MM.1S (cell line): ENCODE measurements at regions not wholly inside any gene's neighbourhood (a gene's known extent, or its start where the extent isn't known, plus 50 kb on each side); places are given as distances from the start of the nearest gene placed in this dataset.
"Not testable (repeated sequence)": the region's sequence is repeated elsewhere in the genome, so short reads cannot be mapped to it uniquely, and the experiment has no call there.

ENCODE experiments used
- DNase-seq: peaks from one replicate; pipeline ENCODE4 v3.0.0-alpha.2; 2015
- H2AFZ ChIP-seq: fragments of 300-600 bp; sonication (generic); 2 replicates; pipeline ENCODE4 v1.6.0; 2016; ENCODE audit warnings: antibody characterized with exemption, low read length
- H3F3A ChIP-seq: fragments of 300-600 bp; sonication (generic); 2 replicates; pipeline ENCODE4 v1.6.1; 2016; ENCODE audit warnings: mild to moderate bottlenecking, antibody characterized with exemption, low read length, moderate library complexity, mixed read lengths; ENCODE audit not compliant: insufficient read depth
- H3K27ac ChIP-seq: fragments of 300-600 bp; sonication (generic); 2 replicates; pipeline ENCODE4 v1.5.1; 2016; ENCODE audit warnings: mild to moderate bottlenecking, low read length
- H3K27me3 ChIP-seq: fragments of 300-600 bp; sonication (generic); replicated peaks from 2 replicates; pipeline ENCODE4 v1.6.0; 2016; ENCODE audit warnings: low read length; ENCODE audit not compliant: insufficient read depth
- H3K36me3 ChIP-seq: fragments of 300-600 bp; sonication (generic); replicated peaks from 2 replicates; pipeline ENCODE4 v1.6.1; 2016; ENCODE audit warnings: mild to moderate bottlenecking, low read length, mixed read lengths; ENCODE audit not compliant: insufficient read depth
- H3K4me1 ChIP-seq: fragments of 300-600 bp; sonication (generic); 2 replicates; pipeline ENCODE4 v1.6.1; 2016; ENCODE audit warnings: low read length, mixed read lengths
- H3K4me2 ChIP-seq: fragments of 300-600 bp; sonication (generic); 2 replicates; pipeline ENCODE4 v1.6.0; 2016; ENCODE audit warnings: low read depth, low read length
- H3K4me3 ChIP-seq: fragments of 300-600 bp; sonication (generic); 2 replicates; pipeline ENCODE4 v1.5.1; 2016; ENCODE audit warnings: low read length, mixed read lengths
- H3K79me2 ChIP-seq: fragments of 300-600 bp; sonication (generic); 2 replicates; pipeline ENCODE4 v1.6.1; 2016; ENCODE audit warnings: mixed run types, low read length, mixed read lengths
- H3K9ac ChIP-seq: fragments of 300-600 bp; sonication (generic); 2 replicates; pipeline ENCODE4 v1.6.1; 2016; ENCODE audit warnings: low read length, mixed read lengths
- H3K9me2 ChIP-seq: fragments of 300-600 bp; sonication (generic); replicated peaks from 2 replicates; pipeline ENCODE4 v1.6.1; 2016; ENCODE audit warnings: mild to moderate bottlenecking, low read length, mixed read lengths; ENCODE audit not compliant: insufficient read depth
- H3K9me3 ChIP-seq: fragments of 300-600 bp; sonication (generic); replicated peaks from 2 replicates; pipeline ENCODE4 v1.6.1; 2016; ENCODE audit warnings: mild to moderate bottlenecking, low read length, mixed read lengths; ENCODE audit not compliant: insufficient read depth
- H4K20me1 ChIP-seq: fragments of 300-600 bp; sonication (generic); 2 replicates; pipeline ENCODE4 v1.6.1; 2016; ENCODE audit warnings: mild to moderate bottlenecking, low read length, moderate library complexity, mixed read lengths; ENCODE audit not compliant: insufficient read depth
- EZH2 ChIP-seq: fragments of 300-600 bp; sonication (generic); optimal IDR thresholded peaks from 2 replicates; pipeline ENCODE3; 2017; ENCODE audit warnings: low read depth, mild to moderate bottlenecking, antibody characterized with exemption, low read length, mixed read lengths
- EZH2phosphoT487 ChIP-seq: fragments of 300-600 bp; sonication (generic); IDR thresholded peaks from 2 replicates; pipeline ENCODE4 v1.6.1; 2018; ENCODE audit warnings: antibody characterized with exemption, low read length
- TF ChIP-seq, protein P1 (sequence below): fragments of 300-600 bp; sonication (generic); IDR thresholded peaks from 2 replicates; pipeline ENCODE4 v1.5.1; 2016; ENCODE audit warnings: antibody characterized with exemption, low read length, mixed read lengths

DNA sequence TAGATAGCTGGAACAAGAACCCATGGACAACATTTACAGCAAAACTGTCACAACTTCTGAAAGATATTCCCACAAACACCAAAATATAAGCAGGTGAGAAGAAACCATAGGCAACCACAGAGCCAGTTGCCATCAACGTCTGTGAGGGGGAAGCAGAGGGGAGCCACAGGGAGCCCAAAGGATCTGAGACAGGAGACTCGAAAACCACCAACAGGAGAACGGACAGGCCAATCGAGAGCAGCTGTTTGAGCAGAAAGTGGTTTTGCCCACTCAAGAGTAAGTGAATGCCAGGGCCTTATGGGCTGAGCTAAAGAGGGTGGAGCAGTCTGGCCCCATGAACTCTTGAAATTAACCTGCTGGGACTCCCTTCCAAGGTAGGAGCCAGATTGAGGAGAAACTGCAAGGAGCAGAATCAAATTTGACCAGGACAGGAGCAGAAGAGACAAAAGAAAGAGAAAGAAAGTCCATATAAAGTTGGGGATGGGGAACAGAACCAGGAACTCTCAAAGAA lies 195.4 kb downstream of the ANKRD60 start:
- Histone ChIP-seq H2AFZ (no peak overlapping the region), H3K27ac (no peak overlapping the region), H3K4me3 (no peak overlapping the region), H3K9me3 (no peaks in the 10 kb centered on the region), H4K20me1 (no peaks in the 10 kb centered on the region), H3K4me2 (no peak overlapping the region), H3K79me2 (no peaks in the 10 kb centered on the region), H3K9me2 (no peaks in the 10 kb centered on the region), H3K4me1 (no peaks in the 10 kb centered on the region), H3K27me3 (peaks cover 83% of the 10 kb centered on the region), H3K9ac (no peak overlapping the region), H3K36me3 (no peaks in the 10 kb centered on the region), H3F3A (no peaks in the 10 kb centered on the region)
- no peak for DNase-seq
- TF ChIP-seq, protein P1, sequence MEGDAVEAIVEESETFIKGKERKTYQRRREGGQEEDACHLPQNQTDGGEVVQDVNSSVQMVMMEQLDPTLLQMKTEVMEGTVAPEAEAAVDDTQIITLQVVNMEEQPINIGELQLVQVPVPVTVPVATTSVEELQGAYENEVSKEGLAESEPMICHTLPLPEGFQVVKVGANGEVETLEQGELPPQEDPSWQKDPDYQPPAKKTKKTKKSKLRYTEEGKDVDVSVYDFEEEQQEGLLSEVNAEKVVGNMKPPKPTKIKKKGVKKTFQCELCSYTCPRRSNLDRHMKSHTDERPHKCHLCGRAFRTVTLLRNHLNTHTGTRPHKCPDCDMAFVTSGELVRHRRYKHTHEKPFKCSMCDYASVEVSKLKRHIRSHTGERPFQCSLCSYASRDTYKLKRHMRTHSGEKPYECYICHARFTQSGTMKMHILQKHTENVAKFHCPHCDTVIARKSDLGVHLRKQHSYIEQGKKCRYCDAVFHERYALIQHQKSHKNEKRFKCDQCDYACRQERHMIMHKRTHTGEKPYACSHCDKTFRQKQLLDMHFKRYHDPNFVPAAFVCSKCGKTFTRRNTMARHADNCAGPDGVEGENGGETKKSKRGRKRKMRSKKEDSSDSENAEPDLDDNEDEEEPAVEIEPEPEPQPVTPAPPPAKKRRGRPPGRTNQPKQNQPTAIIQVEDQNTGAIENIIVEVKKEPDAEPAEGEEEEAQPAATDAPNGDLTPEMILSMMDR, result no peak
- TF ChIP-seq EZH2phosphoT487, result no peak
- TF ChIP-seq EZH2, result no peak

DNA sequence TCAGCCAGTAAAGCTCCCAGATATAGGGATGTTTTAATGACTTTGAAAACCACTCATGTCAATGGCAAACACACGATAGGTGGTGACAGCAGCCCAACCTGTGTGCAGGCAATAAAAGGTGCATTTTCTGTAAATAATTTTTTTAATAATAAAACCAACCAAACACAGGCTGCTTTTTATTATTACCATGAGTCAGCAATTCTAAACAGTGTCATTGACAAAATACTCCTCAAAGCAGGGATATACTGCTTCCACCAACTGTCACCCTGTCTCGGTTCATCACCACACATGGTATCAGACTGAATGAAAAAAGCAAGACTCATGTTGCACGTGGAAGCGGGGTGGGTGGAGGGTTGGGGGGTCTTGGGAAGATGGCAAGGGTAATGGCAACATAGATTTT lies 195.9 kb downstream of the ANKRD60 start:
- Histone ChIP-seq H3K9me2 (no peaks in the 10 kb centered on the region), H3K9me3 (no peaks in the 10 kb centered on the region), H3K9ac (no peak overlapping the region), H3K27ac (no peak overlapping the region), H3F3A (no peaks in the 10 kb centered on the region), H4K20me1 (no peaks in the 10 kb centered on the region), H2AFZ (no peak overlapping the region), H3K36me3 (no peaks in the 10 kb centered on the region), H3K79me2 (no peaks in the 10 kb centered on the region), H3K4me1 (no peaks in the 10 kb centered on the region), H3K4me3 (no peak overlapping the region), H3K27me3 (peaks cover 79% of the 10 kb centered on the region), H3K4me2 (no peak overlapping the region)
- TF ChIP-seq EZH2phosphoT487, result no peak
- TF ChIP-seq, protein P1, result no peak
- DNase-seq, result no peak

DNA sequence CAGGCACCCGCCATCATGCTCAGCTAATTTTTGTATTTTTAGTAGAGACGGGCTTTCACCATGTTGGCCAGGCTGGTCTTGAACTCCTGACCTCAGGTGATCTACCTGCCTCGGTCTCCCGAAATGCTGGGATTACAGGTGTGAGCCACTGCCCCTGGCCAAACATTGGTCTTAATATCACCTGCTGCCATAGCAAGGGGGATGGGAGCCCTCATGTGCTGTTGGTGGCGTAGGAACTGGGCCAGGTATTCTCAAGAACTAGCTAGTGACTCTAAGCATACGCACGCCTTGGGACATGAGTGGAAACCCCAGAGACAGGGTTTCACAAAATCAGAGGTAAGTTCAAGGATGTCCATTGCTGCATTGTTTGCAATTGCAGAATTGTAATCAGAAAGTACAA lies 197.1 kb downstream of the ANKRD60 start:
- H3F3A ChIP-seq, H3K36me3 ChIP-seq, H3K79me2 ChIP-seq, H3K9me3 ChIP-seq, H3K4me1 ChIP-seq, H3K9me2 ChIP-seq, H3K9ac ChIP-seq, H4K20me1 ChIP-seq, H2AFZ ChIP-seq, DNase-seq, H3K4me3 ChIP-seq, H3K27ac ChIP-seq, H3K4me2 ChIP-seq: not testable (repeated sequence)
- peaks cover 70% of the 10 kb centered on the region for H3K27me3 ChIP-seq

DNA sequence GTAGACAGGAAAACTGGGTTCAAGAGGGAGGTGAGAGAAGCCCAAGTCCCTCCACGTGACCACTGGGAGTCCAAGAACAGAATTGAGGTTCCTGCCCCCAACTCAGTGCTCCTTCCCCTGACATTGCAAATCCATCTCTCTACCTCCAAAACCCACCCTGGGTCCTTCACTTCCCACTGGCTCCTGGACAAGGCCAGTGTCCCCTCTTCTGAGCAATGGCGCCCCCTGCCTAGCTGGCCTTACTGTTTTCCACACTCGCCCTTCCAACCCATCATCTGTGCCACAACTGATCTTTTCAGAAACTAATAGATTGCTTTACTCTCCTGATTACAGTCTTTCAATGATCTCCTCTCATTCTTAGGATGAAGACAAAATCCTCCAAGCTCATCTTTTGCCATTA lies 200.3 kb downstream of the ANKRD60 start:
- no peak overlapping the region for H2AFZ ChIP-seq
- no peaks in the 10 kb centered on the region for H3K4me1 ChIP-seq
- H3K9me3 ChIP-seq, result no peaks in the 10 kb centered on the region
- DNase-seq, result no peak
- no peaks in the 10 kb centered on the region for H3K36me3 ChIP-seq
- H3K27ac ChIP-seq, result no peak overlapping the region
- peaks cover 61% of the 10 kb centered on the region for H3K27me3 ChIP-seq
- TF ChIP-seq, protein P1, result no peak
- TF ChIP-seq EZH2phosphoT487, result no peak
- TF ChIP-seq EZH2, result no peak
- H3F3A ChIP-seq, result no peaks in the 10 kb centered on the region
- no peak overlapping the region for H3K4me2 ChIP-seq
- no peak overlapping the region for H3K9ac ChIP-seq
- H3K79me2 ChIP-seq, result no peaks in the 10 kb centered on the region
- no peak overlapping the region for H3K4me3 ChIP-seq
- no peaks in the 10 kb centered on the region for H3K9me2 ChIP-seq
- no peaks in the 10 kb centered on the region for H4K20me1 ChIP-seq
